Fibroblast of the conjunctiva (primary cell): ENCODE measurements at regions not wholly inside any gene's neighbourhood (a gene's known extent, or its start where the extent isn't known, plus 50 kb on each side); places are given as distances from the start of the nearest gene placed in this dataset.
A peak's percentile ranks its signal among the peaks of the same experiment; 100 is the strongest.
"Not testable (repeated sequence)": the region's sequence is repeated elsewhere in the genome, so short reads cannot be mapped to it uniquely, and the experiment has no call there.

Experiments
- DNase-seq: peaks from one replicate; pipeline ENCODE4 v3.0.0-alpha.2; 2010; ENCODE audit warnings: low read depth

DNA sequence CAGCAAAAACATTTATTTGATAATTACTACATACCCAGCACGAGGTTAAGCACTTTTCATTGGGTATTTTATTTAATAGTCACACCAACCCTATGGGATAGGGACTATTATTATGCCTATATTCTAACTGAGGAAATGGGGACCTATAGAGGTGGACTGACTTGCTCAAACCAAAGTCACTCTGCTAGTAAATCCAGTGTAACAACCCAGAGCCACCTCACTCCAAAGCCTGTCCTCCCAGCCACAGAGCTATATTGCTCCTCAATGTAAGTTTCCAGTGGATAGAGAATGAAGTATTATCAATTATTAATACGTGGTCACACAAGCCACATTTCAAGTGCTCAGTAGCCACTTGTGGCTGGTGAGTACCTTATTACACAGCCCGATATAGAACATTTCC, 97.5 kb downstream of the RGS2 start:
- no peak for DNase-seq

DNA sequence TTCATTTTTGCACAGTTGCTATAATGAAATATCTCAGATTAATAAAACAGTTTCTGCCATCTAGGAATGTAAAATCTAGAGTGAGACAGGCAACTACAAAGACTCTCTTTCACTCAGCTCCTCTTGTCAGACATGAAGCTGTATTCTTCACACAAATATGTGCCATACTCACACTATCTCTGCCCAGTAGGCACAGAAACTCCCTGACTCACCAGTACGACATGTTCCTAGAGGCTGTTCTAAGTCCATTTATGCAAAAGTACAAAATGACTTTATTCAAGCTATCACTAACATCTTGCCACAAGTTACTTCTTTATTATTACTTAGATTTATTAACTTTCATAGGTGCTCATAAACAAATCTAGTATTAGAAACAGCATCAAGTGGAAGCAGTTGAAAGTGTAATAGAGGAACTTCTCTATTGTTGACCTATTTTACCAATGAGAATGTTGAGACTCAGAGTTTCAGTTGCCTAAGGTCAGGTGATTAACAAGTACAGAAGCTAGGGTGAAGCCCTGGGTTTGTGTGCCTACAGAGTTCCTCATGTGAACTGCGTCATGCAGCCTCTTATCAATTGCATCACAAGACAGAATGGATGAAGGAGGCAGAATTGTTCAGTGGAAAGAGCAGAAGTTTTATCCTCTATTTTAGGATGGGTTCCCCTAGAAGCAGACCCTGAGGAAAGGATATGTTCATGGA, 98.9 kb downstream of the RGS2 start:
- peak; percentile 51 for DNase-seq

DNA sequence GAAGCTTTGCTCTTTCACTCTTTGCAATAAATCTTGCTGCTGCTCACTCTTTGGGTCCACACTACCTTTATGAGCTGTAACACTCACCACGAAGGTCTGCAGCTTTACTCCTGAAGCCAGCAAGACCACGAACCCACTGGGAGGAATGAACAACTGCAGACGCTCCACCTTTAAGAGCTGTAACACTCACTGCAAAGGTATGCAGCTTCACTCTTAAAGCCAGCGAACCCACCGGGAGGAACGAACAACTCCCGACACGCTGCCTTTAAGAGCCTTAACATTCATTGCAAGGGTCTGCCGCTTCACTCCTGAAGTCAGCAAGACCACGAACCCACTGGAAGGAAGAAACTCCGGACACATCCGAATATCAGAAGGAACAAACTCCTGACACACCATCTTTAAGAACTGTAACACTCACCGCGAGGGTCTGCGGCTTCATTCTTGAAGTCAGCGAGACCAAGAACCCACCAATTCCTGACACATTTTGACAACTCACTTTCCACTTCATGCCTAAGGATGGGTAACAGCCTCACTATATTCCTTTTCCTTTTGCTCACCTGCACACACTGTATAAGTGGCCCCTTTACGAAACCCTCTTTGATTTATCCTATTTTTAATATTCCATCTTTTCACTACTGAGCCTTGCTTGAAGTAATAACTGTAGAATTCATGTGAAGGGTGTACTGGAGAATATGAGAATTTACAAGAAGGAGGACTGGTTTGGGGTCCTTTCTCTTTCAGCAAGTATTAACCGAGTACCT, 103.2 kb downstream of the RGS2 start:
- DNase-seq, result not testable (repeated sequence)

DNA sequence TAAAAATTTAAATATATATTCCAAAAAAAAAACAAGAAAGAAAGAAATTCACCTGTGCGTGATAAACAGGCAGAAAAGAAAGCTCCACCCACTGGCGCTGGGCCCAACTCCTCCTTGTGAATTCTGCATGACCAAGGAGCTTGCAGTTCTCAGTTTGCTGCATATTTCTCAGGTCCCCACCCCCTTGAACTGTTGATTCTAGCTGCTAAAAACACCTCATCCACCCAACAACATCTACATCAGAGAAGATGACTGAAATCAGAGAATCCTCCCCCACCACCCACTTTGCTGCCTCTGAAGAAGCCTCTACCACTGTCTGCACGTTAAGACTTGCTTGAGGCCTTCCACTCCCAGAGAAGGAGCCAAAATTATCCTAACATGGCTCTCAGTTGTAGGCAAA, 104.8 kb downstream of the RGS2 start:
- no peak for DNase-seq

DNA sequence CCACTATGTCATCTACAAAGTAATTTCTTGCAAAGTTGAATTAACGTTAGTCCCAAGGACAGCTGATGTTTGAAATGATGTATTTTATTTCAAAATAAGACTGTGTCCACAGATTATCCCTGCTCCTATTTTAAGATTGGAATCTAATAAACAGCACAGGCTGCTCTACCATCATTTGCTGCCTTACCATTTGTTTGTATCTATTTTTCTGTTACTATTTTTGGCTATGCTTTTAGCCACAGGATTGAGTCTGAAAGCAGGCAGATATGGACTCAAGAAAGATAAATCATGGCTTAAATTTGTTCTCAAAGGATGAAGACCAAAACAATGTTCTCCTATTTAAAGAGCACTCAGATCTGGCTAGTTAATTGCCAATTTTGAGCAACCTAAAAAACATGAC, 105.3 kb downstream of the RGS2 start:
- no peak for DNase-seq

DNA sequence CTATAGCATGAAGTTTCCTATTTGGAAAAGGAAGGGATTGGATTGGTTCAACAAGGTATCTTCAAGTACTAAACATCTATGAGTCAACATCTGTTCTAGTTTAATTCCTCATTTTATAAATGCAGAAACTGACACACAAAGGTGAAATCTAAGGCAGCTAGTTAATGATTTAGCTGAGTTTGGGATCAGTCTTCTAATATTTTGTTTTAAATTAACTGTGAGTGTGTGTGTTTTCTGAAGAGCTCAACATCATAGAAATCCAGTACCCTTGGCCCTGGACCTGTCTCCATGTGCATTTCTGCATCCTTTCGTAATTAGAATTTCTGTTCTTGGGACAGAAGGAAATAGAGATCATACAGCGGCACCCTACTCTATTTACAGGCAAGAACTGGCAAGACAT, 105.9 kb downstream of the RGS2 start:
- no peak for DNase-seq

DNA sequence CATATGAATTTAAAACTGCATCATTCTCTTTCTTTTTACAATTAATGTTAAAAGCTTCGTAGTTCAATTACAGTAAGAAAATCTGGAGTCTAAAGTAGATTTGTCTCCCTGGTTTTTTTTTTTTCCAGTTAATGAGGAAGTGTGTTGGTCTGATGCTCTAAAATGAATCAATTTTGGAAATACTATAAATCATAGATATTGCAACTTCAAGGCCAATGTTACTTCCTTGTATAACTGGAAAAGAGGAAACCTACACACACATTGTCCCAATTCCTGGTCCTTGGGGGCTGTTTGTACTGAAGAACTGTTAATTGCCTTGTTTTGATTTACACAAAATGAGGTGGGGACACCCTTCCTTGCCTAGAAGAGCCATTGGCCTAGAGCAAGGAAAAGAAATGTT, 107.2 kb downstream of the RGS2 start:
- DNase-seq, result no peak

DNA sequence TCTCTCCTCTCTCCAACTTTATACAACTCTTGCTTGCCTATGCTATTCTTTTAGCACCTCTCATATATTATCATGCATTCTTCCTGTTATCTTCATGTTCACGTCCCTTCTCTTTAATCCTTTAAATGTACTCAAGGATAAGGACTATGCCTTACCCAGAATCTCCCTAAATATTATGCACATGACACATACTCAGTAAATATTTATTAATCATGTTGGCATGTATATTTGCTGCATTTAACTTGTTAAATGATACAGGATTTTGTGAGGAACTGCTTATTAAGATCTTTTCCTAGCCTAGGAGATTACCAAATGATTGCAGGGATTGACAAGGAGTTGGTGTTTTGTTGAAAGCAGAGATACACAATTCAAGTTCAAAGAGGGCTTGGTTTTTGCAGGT, 109.4 kb downstream of the RGS2 start:
- DNase-seq, result no peak

DNA sequence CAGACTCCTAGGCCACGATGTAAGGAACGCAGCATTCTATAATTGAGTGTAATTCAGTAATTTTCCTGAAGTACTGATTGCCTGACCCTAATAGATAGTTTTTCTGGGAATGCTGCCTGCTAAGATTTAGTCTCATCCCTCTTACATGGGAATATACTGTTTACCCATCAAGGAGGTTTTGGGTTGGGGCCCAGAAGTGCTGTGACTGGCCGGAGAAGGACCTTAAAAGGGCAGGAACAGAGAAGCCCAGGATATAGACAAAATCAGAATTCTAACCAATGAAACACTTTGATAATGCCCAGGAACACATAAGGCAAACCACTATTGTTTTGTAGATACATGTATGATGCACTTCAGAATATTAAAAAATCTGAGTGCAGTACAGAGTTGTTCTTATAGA, 111.6 kb downstream of the RGS2 start:
- no peak for DNase-seq

DNA sequence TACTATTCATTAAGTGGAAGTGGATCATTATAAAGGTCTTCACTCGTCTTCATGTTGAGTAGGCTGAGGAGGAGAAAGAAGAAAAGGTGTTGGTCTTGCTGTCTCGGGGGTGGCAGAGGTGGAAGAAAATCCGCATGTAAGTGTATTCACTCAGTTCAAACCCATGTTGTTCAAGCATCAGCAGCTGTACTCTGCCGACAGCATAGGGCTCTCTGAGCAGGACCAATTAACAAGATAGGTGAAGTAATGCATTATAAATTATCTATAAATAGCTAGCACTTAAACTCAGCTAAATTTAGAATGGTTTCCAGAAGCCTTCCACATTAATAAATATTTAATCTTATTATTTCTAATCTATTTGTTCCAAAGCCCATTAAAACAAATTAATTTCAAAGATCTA, 116.8 kb downstream of the RGS2 start:
- no peak for DNase-seq

DNA sequence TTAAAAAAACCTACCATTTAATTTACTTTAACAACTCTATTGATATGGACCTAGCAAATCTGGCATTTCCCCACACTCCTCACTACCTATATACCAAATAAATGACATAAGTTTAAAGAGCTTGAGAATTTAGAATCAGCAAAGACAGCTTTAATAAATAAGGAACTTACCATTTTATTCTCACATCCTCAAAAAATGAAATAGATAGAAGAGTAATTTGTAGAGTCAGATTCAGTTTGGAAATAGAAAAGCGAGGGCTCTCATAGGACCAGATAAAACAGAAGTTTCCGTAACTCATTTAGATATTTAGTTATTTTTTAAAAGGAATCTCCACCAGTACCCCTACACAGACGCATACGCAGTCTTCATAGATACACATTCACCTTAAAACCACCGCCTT, 117.9 kb downstream of the RGS2 start:
- DNase-seq, result no peak

DNA sequence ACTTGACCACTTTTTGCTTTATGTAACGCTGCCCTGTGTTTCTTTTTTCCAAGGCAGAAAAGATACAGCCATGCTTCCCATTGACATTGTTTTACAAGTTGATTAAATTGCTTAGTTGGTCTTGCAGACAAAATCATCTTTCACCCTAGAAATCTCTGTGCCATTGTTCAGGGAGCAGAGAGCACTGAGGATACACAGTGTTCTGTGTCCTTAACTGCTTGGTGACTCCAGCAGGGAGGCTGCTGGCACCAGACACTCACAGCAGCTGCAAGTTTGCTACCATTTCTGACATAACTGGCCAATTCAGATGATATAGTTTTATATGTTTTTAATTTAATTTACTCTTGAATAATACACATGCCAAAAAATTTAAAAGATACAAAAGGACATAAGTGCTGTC, 118.7 kb downstream of the RGS2 start:
- DNase-seq, result no peak

DNA sequence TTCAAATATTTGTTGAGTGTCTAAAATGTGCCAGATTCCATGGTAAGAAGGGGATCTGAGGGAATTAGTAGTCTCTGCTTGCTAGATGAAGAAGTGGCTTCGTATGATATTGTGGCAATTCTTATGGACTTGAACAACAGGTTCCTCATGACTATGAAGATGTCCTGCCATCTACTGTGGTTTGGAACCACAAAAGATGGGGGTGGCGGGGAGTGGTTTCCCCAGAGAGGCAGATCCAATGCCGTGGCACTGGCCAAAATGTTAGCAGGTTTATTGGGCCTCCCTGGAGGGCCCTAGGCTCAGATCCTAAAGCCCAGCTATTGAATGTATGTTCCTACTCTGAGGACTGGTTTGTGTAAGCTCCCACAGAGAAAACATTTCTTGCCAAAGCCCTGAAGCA, 120.8 kb downstream of the RGS2 start:
- DNase-seq, result no peak

DNA sequence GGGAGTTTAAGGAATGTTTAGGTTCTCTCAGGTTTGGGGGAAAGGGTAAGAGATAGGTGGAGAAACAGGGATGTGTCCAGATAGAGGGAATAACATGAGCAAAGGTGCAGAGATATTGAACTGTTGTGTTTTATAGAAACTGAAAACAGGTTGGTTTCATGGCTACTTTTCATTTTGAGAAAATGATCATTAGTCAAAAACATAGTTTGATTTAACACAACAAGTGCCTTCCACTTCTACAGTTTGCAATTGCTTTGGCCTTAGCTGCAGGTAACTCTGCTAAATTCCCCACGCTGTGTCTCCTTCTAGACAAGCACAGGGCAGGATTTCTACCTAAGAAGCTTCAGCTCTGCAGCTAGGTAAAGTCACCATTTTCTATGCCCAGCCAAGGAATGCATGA, 124.9 kb downstream of the RGS2 start:
- DNase-seq, result no peak

DNA sequence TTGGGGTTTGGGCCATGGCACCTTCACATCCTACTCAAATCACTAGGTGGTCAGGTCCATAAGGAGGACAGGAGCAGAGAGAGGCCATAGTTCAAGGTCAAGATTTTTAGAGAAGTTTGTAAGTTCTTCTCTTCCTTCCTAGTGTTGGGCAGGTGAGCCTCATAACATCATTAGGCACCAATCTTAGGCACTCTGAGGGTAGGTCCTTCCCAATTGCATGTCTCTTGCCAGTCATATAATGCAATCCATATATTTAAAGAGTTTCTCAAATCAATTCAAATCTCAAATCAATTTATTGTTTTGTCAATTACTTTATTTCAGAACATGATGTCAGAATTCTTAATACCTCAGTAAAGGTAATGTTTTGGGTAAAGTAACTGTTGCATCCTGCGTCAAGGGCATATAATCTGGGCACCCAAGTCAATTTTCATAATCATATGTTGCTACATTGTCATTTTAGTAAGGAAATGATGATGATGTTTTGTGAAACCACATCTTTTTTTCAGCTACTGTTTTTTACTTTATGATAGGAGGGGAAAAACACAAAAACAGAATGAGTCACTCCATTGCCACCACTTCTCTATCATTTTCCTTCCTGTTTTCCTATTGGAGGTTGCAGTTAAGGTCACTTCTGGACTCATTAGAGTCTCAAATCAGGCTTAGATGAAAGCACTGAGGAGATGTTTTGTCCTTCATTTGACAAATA, 122.7 kb downstream of the UCHL5 start:
- no peak for DNase-seq

DNA sequence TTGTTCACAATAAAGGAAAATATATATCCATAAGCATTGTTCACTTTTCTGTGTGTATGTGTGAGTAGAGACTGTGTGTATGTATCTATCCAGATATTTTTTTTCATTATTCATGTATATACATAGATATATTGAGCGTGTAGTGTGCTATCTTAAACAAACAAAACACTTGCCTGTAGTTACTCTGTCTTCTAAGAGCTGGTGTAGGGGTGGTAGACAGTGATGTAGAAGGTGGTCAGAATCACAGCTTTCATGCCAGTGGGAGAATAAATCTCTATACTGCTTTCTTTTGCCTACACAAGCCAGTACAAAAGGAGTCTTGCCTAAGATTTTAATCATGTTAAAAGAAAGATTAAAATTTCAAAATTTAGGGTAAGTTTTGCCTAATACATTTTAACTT, 122.0 kb downstream of the UCHL5 start:
- no peak for DNase-seq

DNA sequence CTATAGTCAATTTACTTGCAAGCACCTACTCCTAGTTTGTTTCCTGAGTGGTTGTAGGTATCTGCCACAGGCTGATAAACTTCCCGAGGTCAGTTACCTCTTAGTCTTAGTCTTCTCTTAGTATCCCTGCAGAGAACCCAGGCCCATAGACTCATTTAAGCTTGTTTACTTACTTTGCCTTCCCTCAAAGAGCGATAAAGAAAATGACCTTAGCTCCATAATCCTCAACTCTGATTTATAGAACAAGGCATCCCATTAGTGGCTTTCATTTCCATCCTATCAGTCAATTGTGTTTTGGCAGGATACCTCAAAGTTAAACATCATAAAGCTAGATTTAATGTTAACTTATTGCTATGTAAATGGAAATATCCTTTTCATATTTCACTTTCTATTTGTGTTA, 119.7 kb downstream of the UCHL5 start:
- DNase-seq, result no peak

DNA sequence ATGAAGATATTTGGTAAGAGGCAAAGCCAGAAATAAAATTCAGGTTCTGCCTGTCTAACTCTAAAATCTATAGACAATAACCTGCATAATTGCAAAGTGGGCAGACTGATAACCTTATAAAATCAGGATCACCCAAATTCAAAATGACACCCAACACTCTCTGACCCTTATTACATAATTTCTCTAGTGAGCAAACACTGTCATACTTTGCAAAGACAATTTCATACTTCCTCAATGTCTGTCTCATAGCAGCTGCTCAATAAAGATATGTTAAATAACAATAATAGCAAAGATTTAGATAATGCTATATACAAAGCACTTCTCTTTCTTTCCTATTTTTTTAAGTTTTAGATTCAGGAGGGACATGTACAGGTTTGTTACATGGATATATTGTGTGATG, 118.5 kb downstream of the UCHL5 start:
- no peak for DNase-seq

DNA sequence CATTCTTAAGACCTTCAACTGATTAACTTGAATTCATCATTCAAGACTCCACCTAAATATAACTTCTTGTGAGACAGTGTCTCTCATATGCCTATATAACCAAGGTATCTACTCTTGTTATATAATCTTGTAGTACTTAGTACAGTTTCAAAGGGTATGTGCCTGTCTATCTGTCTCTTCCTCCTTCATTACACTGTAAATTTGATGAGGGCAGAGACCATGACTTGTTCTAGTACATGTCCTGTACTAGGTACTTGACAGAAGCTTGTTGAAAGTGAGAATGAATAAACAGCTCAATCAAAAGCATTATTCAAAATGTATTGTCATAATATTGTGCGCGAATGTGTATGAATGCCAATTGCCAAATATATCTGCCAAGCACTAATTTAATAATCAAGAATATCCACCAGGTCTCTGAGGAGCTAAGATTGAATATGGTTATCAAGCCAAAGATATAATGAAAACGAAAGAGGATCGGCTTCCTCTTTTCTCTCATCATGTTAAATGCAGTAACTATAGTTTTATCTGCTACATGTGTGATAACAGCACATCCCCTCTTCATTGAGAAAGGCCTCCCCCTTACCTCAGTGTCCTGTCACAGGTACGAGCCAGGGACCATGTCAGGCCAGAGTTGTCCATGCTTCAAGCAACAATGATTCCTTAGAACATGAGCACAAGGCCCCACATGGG, 117.3 kb downstream of the UCHL5 start:
- no peak for DNase-seq

DNA sequence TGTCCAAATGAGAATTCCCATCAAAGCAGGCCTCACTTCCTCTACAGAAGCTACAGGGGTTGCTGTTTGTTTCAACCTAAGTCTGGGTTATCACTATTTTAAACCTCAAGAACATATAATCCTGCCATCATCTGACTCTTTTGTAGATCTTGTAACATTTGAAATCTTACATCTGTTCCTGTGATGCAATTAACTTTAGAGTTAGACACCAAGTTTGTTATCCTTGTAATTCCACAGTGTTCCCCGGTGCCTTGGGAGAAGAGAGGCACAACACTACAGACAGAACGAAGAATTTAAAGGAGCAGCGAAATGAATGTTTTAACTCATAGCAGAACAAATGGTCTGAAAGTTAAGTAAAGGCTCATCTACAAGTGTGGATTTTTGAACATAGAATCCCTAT, 116.1 kb downstream of the UCHL5 start:
- no peak for DNase-seq

DNA sequence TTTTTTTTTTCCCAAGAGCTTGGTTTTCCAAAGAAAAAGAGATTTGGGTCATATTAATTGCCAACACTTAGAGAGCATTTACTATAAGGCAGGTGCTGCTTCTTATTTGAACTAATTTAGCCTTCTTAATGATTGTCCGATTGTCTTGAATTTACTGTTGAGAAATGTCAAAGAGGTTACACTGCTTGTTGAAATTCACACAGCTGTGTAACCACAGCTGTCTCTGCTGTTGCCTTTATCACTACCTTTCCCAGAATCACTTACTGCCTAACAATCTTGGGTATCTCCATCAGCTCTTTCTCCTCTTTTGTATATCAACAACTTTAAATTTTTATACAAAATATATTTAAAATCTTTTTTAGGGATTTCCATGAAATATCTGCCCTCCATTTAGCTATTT, 115.6 kb downstream of the UCHL5 start:
- no peak for DNase-seq

DNA sequence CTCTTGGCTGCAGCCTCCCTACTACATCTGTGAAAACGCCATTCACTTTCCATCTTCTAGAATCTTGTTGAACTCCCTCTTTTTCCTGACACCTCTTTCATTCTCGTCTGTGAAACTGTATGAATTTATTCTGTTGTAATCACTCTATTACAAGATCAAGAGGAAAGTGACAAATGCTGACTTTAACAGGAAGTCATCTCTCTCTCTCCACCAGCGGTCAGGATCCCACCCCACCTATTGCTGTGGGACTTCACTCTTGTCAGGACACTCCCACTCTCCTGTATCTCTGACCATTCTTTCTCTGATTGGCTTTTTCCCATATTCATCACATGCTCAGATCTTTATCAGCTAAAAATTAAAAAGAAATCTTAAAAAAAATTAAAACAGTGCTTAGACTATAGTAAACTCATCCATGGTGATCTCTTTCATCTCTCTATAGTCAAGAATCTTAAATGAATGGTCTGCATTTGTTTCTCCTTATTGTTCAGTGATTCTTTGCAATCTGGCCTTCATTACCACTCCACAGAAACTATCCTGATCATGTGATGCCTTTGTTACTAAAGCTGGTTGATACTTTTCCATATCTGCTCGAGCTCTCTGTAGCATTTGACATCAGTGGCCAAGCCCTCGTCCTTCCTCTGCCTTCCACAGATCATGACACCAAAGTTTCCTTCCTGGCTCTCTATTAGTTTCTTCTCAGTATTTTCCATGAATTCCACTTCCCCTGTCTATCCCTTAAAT, 113.6 kb downstream of the UCHL5 start:
- no peak for DNase-seq
